PC-3 (cell line): ENCODE measurements at regions not wholly inside any gene's neighbourhood (a gene's known extent, or its start where the extent isn't known, plus 50 kb on each side); places are given as distances from the start of the nearest gene placed in this dataset.

Experiments
- CTCF ChIP-seq: fragments of 300-600 bp; sonication (generic); conservative IDR thresholded peaks from 2 replicates; pipeline ENCODE4 v1.5.1; 2017; ENCODE audit warnings: antibody characterized with exemption, low read depth, mild to moderate bottlenecking, low read length
- EZH2 ChIP-seq: fragments of 300-600 bp; sonication (generic); IDR thresholded peaks from one replicate; pipeline ENCODE4 v1.6.1; 2017; ENCODE audit warnings: antibody characterized with exemption, mild to moderate bottlenecking, low read length; ENCODE audit not compliant: unreplicated experiment

- no peak for TF ChIP-seq CTCF
- no peak for TF ChIP-seq EZH2
Measured at GRCh38 chr4:3697033-3697432, 69.2 kb upstream of the ADRA2C start.
